ENCODE measurements at regions not wholly inside any gene's neighbourhood (a gene's known extent, or its start where the extent isn't known, plus 50 kb on each side); places are given as distances from the start of the nearest gene placed in this dataset.

GRCh38 chr5:130280528-130281217 lies 376.4 kb downstream of the CHSY3 start:
- no peak for FAIRE-seq
- DNase-seq (ENCODE audit: insufficient read length): no peak
- TF ChIP-seq POLR2AphosphoS5 (IDR thresholded peaks at IDR 0.05; ENCODE audit: low read depth, low read length): no peak
- no peak for TF ChIP-seq TAF1 (IDR thresholded peaks at IDR 0.05; ENCODE audit: borderline replicate concordance, low read depth, low read length)
- no peak for TF ChIP-seq POLR2A (IDR thresholded peaks at IDR 0.05; ENCODE audit: low read depth, low read length)

- no peak for TF ChIP-seq POLR2A (IDR thresholded peaks at IDR 0.05; ENCODE audit: low read depth, low read length)
- no peak for TF ChIP-seq POLR2AphosphoS5 (IDR thresholded peaks at IDR 0.05; ENCODE audit: low read depth, low read length)
- TF ChIP-seq TAF1 (IDR thresholded peaks at IDR 0.05; ENCODE audit: borderline replicate concordance, low read depth, low read length): no peak
- DNase-seq (ENCODE audit: insufficient read length) (no peak), FAIRE-seq (no peak)
These were observed 375.1 kb downstream of the CHSY3 start for GRCh38 chr5:130279386-130279785.

- TF ChIP-seq POLR2AphosphoS5 (IDR thresholded peaks at IDR 0.05; ENCODE audit: low read depth, low read length) (no peak), POLR2A (IDR thresholded peaks at IDR 0.05; ENCODE audit: low read depth, low read length) (no peak), TAF1 (IDR thresholded peaks at IDR 0.05; ENCODE audit: borderline replicate concordance, low read depth, low read length) (no peak)
- FAIRE-seq (no peak), DNase-seq (ENCODE audit: insufficient read length) (no peak)
These were observed 373.9 kb downstream of the CHSY3 start for GRCh38 chr5:130278136-130278535.

DNA sequence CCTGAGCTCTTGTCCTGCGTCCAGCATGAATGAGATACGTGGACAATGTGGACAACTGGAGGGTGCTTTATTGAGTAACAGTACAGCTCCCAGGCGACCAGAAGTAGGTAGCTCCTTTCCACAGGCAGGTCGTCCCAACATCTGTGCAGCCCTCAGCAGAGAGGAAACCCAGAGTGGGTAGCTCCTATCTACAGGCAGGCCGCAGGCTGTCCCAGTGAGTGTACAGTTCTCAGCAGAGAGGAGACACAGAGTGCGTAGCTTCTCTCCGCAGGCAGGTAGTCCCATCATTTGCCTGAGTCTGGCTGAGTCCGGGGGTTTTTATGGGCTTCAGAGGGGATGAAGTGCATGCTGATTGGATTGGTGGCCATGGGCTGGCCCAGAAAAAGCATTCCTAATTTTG lies 373.3 kb downstream of the CHSY3 start:
- FAIRE-seq (no peak), DNase-seq (ENCODE audit: insufficient read length) (no peak)

DNA sequence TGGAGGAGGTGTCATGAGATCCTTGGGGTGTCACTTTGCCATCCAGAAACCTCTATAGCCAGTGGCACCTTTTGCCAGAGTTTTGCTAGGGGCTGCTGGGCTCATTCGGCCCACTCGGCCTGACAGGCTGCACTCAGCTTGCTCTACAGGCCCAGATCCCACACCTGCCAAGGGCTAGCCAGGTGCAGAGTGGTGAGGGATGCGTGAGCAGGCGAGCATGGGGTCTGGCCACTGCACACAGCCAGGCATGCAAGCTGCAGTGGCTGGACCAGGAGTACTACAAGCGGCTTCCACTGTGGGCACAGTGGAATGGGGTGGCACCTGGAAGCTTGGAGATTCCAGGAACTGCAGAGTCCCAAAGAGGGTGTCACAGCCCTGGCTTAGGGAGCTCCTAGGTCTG lies 372.7 kb downstream of the CHSY3 start:
- no peak for DNase-seq (ENCODE audit: insufficient read length)
- no peak for TF ChIP-seq POLR2A (IDR thresholded peaks at IDR 0.05; ENCODE audit: low read depth, low read length)
- no peak for TF ChIP-seq TAF1 (IDR thresholded peaks at IDR 0.05; ENCODE audit: borderline replicate concordance, low read depth, low read length)
- no peak for TF ChIP-seq POLR2AphosphoS5 (IDR thresholded peaks at IDR 0.05; ENCODE audit: low read depth, low read length)
- FAIRE-seq: no peak

More for the DNA sequence above, 373.3 kb downstream of the CHSY3 start:
- TF ChIP-seq POLR2A (IDR thresholded peaks at IDR 0.05; ENCODE audit: low read depth, low read length): no peak
- TF ChIP-seq POLR2AphosphoS5 (IDR thresholded peaks at IDR 0.05; ENCODE audit: low read depth, low read length): no peak
- TF ChIP-seq TAF1 (IDR thresholded peaks at IDR 0.05; ENCODE audit: borderline replicate concordance, low read depth, low read length): no peak

DNA sequence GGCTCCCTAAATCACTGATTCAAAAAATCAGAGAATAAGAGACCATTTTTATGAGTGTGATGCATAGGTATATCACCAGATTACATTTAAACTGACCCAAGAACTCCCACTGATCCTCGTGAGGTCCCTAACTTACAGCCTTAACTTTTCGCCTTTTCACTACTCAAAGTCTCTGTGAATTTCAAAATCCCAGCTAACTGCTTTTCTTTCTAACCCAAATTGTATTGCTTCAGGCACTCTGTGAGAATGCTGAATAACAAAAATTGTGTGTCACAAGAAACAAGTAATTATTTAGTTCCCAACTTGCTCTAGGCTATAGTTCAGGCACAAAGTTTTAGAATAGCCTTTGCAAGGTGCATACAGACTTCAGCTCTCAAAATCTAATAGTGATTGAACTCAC lies 368.6 kb downstream of the CHSY3 start:
- DNase-seq (ENCODE audit: insufficient read length): no peak
- TF ChIP-seq TAF1 (IDR thresholded peaks at IDR 0.05; ENCODE audit: borderline replicate concordance, low read depth, low read length): no peak
- TF ChIP-seq POLR2AphosphoS5 (IDR thresholded peaks at IDR 0.05; ENCODE audit: low read depth, low read length): no peak
- no peak for TF ChIP-seq POLR2A (IDR thresholded peaks at IDR 0.05; ENCODE audit: low read depth, low read length)

DNA sequence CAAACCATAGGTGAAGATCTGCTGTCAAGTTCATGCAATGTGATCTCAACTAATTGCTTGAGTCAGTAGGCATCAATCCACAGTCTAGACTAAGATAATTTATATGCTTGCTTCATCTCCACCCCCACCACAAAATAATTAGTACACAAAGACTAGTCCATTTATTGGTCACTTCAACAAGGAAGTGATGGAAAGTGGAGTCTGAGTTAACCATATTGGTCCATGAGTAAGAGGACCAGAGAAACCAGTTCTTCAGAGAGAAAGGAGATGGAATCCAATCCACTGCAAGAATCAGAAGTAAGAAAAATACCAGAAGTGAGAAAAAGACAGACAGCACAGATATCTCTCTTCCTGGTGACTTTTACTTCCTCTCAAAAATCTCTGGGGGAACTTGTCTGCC lies 366.5 kb downstream of the CHSY3 start:
- DNase-seq (ENCODE audit: insufficient read length) (no peak), FAIRE-seq (no peak)
- TF ChIP-seq TAF1 (IDR thresholded peaks at IDR 0.05; ENCODE audit: borderline replicate concordance, low read depth, low read length) (no peak), POLR2A (IDR thresholded peaks at IDR 0.05; ENCODE audit: low read depth, low read length) (no peak), POLR2AphosphoS5 (IDR thresholded peaks at IDR 0.05; ENCODE audit: low read depth, low read length) (no peak)

More for the DNA sequence above, 368.6 kb downstream of the CHSY3 start:
- no peak for FAIRE-seq

DNA sequence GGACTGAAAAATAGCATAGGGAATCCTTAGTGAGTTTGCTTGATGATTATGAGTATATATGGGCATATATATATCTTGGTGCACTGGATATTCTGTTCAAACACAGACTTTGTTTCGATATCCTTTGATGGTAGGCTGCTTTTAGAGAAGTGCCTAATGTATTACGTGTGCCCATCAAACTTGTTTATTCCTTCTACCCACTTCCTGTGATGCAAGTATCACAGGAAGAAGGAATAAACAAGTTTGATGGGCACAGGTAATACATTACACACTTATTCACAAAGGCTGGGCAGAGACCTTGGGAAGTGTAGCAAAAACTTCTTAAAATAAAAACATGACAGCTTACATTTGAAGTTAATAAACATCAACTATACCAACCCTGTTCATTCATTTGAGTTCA lies 364.2 kb downstream of the CHSY3 start:
- FAIRE-seq (no peak), DNase-seq (ENCODE audit: insufficient read length) (no peak)
- no peak for TF ChIP-seq POLR2A (IDR thresholded peaks at IDR 0.05; ENCODE audit: low read depth, low read length)
- no peak for TF ChIP-seq TAF1 (IDR thresholded peaks at IDR 0.05; ENCODE audit: borderline replicate concordance, low read depth, low read length)
- no peak for TF ChIP-seq POLR2AphosphoS5 (IDR thresholded peaks at IDR 0.05; ENCODE audit: low read depth, low read length)

GRCh38 chr5:130267926-130268325 lies 363.7 kb downstream of the CHSY3 start:
- DNase-seq (ENCODE audit: insufficient read length) (no peak), FAIRE-seq (no peak)
- TF ChIP-seq TAF1 (IDR thresholded peaks at IDR 0.05; ENCODE audit: borderline replicate concordance, low read depth, low read length): no peak
- no peak for TF ChIP-seq POLR2A (IDR thresholded peaks at IDR 0.05; ENCODE audit: low read depth, low read length)
- no peak for TF ChIP-seq POLR2AphosphoS5 (IDR thresholded peaks at IDR 0.05; ENCODE audit: low read depth, low read length)

GRCh38 chr5:130260481-130260880 lies 356.2 kb downstream of the CHSY3 start:
- no peak for TF ChIP-seq TAF1 (IDR thresholded peaks at IDR 0.05; ENCODE audit: borderline replicate concordance, low read depth, low read length)
- no peak for TF ChIP-seq POLR2A (IDR thresholded peaks at IDR 0.05; ENCODE audit: low read depth, low read length)
- TF ChIP-seq POLR2AphosphoS5 (IDR thresholded peaks at IDR 0.05; ENCODE audit: low read depth, low read length): no peak
- FAIRE-seq (no peak), DNase-seq (ENCODE audit: insufficient read length) (no peak)

GRCh38 chr5:130251931-130252330 lies 347.7 kb downstream of the CHSY3 start:
- FAIRE-seq (no peak), DNase-seq (ENCODE audit: insufficient read length) (no peak)
- no peak for TF ChIP-seq POLR2A (IDR thresholded peaks at IDR 0.05; ENCODE audit: low read depth, low read length)
- TF ChIP-seq POLR2AphosphoS5 (IDR thresholded peaks at IDR 0.05; ENCODE audit: low read depth, low read length): no peak

DNA sequence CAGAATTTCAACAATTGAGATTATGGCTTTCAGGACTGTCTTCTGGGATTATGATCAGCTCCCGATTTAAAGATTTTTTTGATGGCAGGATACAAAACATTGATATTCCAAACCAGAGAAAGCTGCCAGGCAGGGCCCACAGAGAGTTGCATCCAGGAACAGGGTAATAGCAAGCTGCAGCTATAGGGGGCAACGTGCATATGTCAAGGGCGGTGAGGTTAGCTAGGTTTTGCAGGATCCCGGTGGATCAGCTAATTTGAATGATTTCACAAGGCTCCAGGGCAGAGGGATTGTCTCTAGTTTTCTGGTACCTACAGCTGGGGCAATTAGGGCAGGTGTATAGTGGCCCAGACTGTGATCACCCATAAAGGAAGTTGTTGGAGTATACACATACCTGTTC lies 339.4 kb downstream of the CHSY3 start:
- FAIRE-seq: no peak

More for the DNA sequence above, 339.4 kb downstream of the CHSY3 start:
- DNase-seq (ENCODE audit: insufficient read length): no peak
- no peak for TF ChIP-seq POLR2AphosphoS5 (IDR thresholded peaks at IDR 0.05; ENCODE audit: low read depth, low read length)
